HEK293T (cell line): ENCODE measurements at regions not wholly inside any gene's neighbourhood (a gene's known extent, or its start where the extent isn't known, plus 50 kb on each side); places are given as distances from the start of the nearest gene placed in this dataset.
A peak's percentile ranks its signal among the peaks of the same experiment; 100 is the strongest.
"Not testable (repeated sequence)": the region's sequence is repeated elsewhere in the genome, so short reads cannot be mapped to it uniquely, and the experiment has no call there.

Source experiments
- CTCF ChIA-PET: fragments of 350-600 bp; formaldehyde crosslinking; extraction: SDS; loops from one replicate; lab custom pipeline; 2021; ENCODE audit warnings: antibody characterized with exemption, inconsistent platforms; lab: Yijun Ruan, JAX
- POLR2A ChIA-PET: fragments of 350-600 bp; formaldehyde crosslinking; extraction: SDS; loops from one replicate; lab custom pipeline; 2020; ENCODE audit warnings: antibody characterized with exemption, inconsistent platforms; lab: Yijun Ruan, JAX
- DNase-seq: peaks from one replicate; pipeline ENCODE4 v3.0.0; 2012; ENCODE audit warnings: mixed read lengths; ENCODE audit errors: extremely low spot score
- ARNT ChIP-seq: fragments of 450-650 bp; IDR thresholded peaks from 2 replicates; pipeline ENCODE4 v1.6.1; 2017; ENCODE audit warnings: mild to moderate bottlenecking
- BHLHE40 ChIP-seq: fragments of 450-650 bp; IDR thresholded peaks from 2 replicates; pipeline ENCODE4 v1.6.1; 2016; ENCODE audit warnings: mild to moderate bottlenecking, moderate library complexity, borderline replicate concordance
- CTBP1 ChIP-seq: fragments of 450-650 bp; IDR thresholded peaks from 2 replicates; pipeline ENCODE4 v1.6.1; 2016; ENCODE audit warnings: borderline replicate concordance
- ELF4 ChIP-seq: fragments of 450-650 bp; IDR thresholded peaks from 2 replicates; pipeline ENCODE4 v1.6.1; 2017; ENCODE audit warnings: antibody characterized with exemption
- FOXA1 ChIP-seq: fragments of 450-650 bp; IDR thresholded peaks from 2 replicates; pipeline ENCODE4 v1.6.1; 2016; ENCODE audit warnings: mild to moderate bottlenecking
- FOXK2 ChIP-seq: fragments of 450-650 bp; IDR thresholded peaks from 2 replicates; pipeline ENCODE4 v1.6.1; 2016; ENCODE audit warnings: mild to moderate bottlenecking
- FOXM1 ChIP-seq: fragments of 450-650 bp; IDR thresholded peaks from 2 replicates; pipeline ENCODE4 v1.6.1; 2017; ENCODE audit warnings: mild to moderate bottlenecking, borderline replicate concordance
- HDGF ChIP-seq: fragments of 450-650 bp; IDR thresholded peaks from 2 replicates; pipeline ENCODE4 v1.6.1; 2017; ENCODE audit warnings: antibody characterized with exemption, borderline replicate concordance
- L3MBTL2 ChIP-seq: fragments of 450-650 bp; conservative IDR thresholded peaks from 2 replicates; pipeline ENCODE4 v1.6.1; 2016; ENCODE audit warnings: mild to moderate bottlenecking
- LEF1 ChIP-seq: fragments of 450-650 bp; IDR thresholded peaks from 2 replicates; pipeline ENCODE4 v1.6.1; 2017; ENCODE audit warnings: mild to moderate bottlenecking, borderline replicate concordance
- NFRKB ChIP-seq: fragments of 450-650 bp; IDR thresholded peaks from 2 replicates; pipeline ENCODE4 v1.6.1; 2016; ENCODE audit warnings: mild to moderate bottlenecking, moderate library complexity
- SP1 ChIP-seq: fragments of 450-650 bp; IDR thresholded peaks from 2 replicates; pipeline ENCODE4 v1.6.1; 2017
- SUZ12 ChIP-seq: fragments of 450-650 bp; IDR thresholded peaks from 2 replicates; pipeline ENCODE4 v1.6.1; 2016; ENCODE audit warnings: mild to moderate bottlenecking
- TARDBP ChIP-seq: fragments of 450-650 bp; IDR thresholded peaks from 2 replicates; pipeline ENCODE4 v1.6.1; 2016
- ZNF384 ChIP-seq: fragments of 450-650 bp; IDR thresholded peaks from 2 replicates; pipeline ENCODE4 v1.6.1; 2016
- TF ChIP-seq, protein P1 (sequence below): fragments of 450-650 bp; IDR thresholded peaks from 2 replicates; pipeline ENCODE4 v1.6.1; 2016

DNA sequence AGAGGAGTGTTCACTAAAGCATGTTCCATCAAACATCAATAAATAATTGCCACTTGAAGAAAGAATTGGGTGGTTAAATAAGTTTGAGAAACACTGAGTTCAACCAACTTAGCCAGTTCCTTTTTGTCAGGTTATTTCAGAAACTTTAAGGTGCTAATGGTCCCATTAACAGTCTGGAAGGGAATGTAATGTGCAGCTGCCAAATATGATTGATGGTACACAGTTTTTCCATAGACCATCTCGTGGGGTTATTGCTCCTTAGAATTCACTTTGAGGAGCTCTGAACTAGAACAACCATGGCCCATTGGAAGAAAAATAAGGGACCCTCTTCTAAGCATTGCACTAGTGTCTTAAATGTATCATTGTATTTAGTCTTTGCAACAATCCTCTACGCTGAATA is 185.8 kb upstream of the NR2F2 start:
- CTCF ChIA-PET: no interaction called here
- POLR2A ChIA-PET: no interaction called here
- TF ChIP-seq ELF4 (no peak), L3MBTL2 (no peak), FOXA1 (no peak)
- TF ChIP-seq, protein P1, sequence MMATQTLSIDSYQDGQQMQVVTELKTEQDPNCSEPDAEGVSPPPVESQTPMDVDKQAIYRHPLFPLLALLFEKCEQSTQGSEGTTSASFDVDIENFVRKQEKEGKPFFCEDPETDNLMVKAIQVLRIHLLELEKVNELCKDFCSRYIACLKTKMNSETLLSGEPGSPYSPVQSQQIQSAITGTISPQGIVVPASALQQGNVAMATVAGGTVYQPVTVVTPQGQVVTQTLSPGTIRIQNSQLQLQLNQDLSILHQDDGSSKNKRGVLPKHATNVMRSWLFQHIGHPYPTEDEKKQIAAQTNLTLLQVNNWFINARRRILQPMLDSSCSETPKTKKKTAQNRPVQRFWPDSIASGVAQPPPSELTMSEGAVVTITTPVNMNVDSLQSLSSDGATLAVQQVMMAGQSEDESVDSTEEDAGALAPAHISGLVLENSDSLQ: peak; percentile 41; the same call in 1 of the 2 replicates
- DNase-seq: no peak

DNA sequence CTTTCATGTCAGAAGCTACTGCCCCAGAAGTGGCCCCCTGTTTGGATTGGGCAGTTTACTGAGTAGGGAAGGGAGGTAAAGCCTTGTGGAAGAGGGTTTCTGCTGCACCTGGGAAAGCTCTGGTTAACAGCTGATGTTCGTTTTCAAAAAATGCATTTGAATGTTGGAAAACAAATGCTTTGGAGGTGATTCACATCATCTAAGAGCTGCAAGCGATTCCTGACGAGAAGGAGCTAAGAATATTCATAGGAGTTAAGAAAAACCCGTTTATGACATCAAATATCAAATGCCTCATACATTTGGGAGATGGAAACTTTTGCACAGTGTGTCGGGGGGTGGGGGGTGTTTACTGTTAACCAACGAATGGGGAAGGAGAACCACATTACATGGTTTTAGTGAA is 183.8 kb upstream of the NR2F2 start:
- POLR2A ChIA-PET: no interaction called here

DNA sequence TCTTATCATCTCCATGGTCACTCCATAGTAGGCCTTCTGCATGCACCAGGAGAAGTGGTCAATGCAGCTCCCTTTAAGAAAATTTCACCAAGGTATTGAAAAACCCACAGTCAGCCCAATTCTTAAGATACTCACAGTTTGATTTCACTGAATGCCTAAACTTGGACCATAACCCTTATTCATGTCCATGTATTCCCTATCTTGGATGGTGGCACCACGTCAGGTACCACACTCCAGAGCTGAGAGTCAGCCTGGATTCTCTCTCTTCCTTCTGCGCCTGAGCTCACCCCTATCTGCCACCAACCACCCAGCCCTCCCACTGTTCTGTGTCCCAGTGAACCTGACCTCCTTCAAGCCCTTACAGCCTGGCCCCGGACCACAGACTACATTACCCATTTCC is 183.2 kb upstream of the NR2F2 start:
- no peak for DNase-seq
- ChIA-PET POLR2A (no interaction called here), CTCF (interaction anchor here (1.0 kb wide), 1 partner anchor 21 kb away, joined by 3 read pairs; no protein-coding TSS in a partner anchor)
- TF ChIP-seq FOXM1 (no peak), SUZ12 (no peak), TARDBP (no peak), FOXA1 (no peak), LEF1 (no peak), NFRKB (no peak), ELF4 (no peak)
- TF ChIP-seq, protein P1: no peak

More for the DNA sequence above, 183.8 kb upstream of the NR2F2 start:
- TF ChIP-seq FOXK2 (no peak), BHLHE40 (no peak), LEF1 (no peak), SP1 (no peak), NFRKB (no peak), ARNT (no peak), ELF4 (no peak), FOXM1 (no peak), TARDBP (no peak), CTBP1 (no peak), L3MBTL2 (no peak)
- no peak for DNase-seq
- CTCF ChIA-PET: interaction anchor here (0.6 kb wide), 1 partner anchor 734 kb away, joined by 4 read pairs; no protein-coding TSS in a partner anchor

DNA sequence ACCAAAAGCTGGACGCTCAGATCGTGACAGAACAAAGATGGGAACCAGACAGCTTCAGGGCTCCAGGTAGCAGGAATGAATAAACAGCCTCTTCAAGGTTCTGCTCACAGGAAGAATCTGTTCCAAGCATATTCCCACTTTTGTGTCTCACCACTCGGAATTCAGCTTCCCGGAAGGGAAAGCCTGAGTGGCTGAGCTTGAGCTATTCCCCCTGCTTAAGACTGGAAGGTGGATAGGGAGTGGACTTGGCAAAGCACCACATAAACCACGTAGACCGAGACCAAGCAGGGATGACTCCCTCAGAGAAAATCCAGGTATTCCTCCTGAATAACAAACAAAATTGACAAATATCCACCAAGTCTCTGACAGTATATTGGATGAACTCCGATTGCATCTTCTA is 180.2 kb upstream of the NR2F2 start:
- no peak for DNase-seq
- CTCF ChIA-PET: no interaction called here
- POLR2A ChIA-PET: no interaction called here

DNA sequence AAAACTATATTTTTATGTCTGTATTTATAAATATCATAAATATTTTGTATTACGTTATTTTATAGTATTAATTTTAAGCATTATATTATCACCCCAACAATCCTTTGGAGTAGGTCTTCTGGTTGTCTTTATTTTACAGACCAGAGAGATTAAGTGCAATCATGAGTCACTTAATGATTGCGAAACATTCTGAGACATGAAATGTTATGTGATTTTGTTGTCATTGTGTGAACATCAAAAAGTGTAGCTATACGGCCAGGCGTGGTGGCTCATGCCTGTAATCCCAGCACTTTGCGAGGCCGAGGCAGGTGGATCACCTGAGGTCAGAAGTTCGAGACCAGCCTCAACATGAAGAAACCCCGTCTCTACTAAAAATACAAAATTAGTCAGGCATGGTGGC is 178.8 kb upstream of the NR2F2 start:
- POLR2A ChIA-PET, CTCF ChIA-PET, DNase-seq: not testable (repeated sequence)

More for the DNA sequence above, 180.2 kb upstream of the NR2F2 start:
- TF ChIP-seq BHLHE40: no peak
- no peak for TF ChIP-seq FOXM1
- no peak for TF ChIP-seq HDGF
- no peak for TF ChIP-seq FOXA1
- TF ChIP-seq ELF4: no peak
- TF ChIP-seq FOXK2: no peak
- TF ChIP-seq NFRKB: no peak
- TF ChIP-seq CTBP1: no peak
- TF ChIP-seq SP1: no peak
- no peak for TF ChIP-seq ARNT
- TF ChIP-seq L3MBTL2: no peak
- no peak for TF ChIP-seq SUZ12
- no peak for TF ChIP-seq TARDBP
- TF ChIP-seq, protein P1: no peak

DNA sequence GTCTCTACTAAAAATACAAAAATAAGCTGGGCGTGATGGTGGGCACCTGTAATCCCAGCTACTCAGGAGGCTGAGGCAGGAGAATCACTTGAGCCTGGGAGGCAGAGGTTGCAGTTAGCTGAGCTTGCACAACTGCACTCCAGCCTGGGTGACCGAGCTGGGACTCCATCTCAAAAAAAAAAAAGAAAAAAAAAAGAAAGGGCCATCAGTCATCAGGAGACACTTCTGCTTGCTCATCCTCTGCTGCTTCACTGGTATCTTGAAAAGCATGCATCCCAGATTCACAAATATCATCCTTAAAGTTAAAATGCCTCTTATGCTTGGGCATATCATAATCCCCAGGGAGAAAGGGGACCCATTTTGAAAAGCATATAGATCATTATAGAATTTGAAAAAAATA is 176.6 kb upstream of the NR2F2 start:
- TF ChIP-seq LEF1 (no peak), HDGF (no peak), SP1 (no peak)
- ChIA-PET POLR2A (no interaction called here), CTCF (interaction anchor here (1.0 kb wide), 2 partner anchors 15 to 332 kb away, joined by 3 read pairs; no protein-coding TSS in a partner anchor)
- no peak for DNase-seq

DNA sequence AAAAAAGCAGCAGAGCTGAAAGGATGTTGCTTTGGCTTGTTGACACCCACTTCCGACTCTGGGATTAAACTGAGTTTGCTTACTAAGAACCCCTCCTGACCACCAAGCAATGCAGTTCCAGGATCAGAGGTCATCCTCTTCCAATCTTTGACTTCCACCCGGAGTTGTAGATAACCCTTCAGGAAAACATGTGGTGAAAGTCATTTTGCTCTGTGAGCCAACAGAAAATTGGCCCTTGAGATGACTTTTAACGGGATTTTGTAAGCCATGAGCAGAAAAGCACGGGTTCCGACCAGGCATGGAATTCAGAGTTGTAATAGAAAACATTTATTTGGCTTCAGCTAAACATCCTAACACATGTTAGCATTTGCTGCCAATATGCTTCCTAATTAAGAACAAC is 171.6 kb upstream of the NR2F2 start:
- no peak for TF ChIP-seq ELF4
- no peak for TF ChIP-seq L3MBTL2
- TF ChIP-seq ARNT: no peak
- TF ChIP-seq FOXM1: no peak
- TF ChIP-seq FOXK2: no peak
- no peak for TF ChIP-seq HDGF
- no peak for TF ChIP-seq CTBP1
- no peak for TF ChIP-seq TARDBP
- TF ChIP-seq SUZ12: no peak
- TF ChIP-seq ZNF384: no peak
- TF ChIP-seq FOXA1: no peak
- TF ChIP-seq NFRKB: no peak
- TF ChIP-seq LEF1: no peak
- TF ChIP-seq SP1: no peak
- no peak for DNase-seq
- ChIA-PET CTCF (no interaction called here), POLR2A (no interaction called here)
